ENCODE measurements at regions not wholly inside any gene's neighbourhood (a gene's known extent, or its start where the extent isn't known, plus 50 kb on each side); places are given as distances from the start of the nearest gene placed in this dataset.
"Not testable (repeated sequence)": the region's sequence is repeated elsewhere in the genome, so short reads cannot be mapped to it uniquely, and the experiment has no call there.

DNA sequence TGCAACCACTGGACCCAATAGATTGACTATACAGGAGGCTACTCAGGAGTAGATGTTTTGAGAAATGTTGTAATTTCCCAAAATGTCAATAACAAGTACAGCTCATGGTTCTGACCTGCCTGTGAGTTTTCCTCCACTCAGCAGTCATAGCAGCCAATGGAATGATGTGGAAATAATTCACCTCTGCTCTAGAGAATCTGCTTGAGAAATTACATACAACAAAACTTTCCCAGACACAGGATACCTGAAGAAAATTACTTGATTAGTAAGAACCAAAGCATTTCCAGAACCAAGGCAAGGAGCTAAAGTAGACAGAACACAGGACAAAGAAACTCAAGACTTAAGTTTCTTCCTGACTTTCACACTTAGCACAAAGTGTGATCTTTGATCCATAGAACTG is 218.9 kb upstream of the SETMAR start:
- H3K4me3 Mint-ChIP-seq: no peak overlapping the region
- Histone ChIP-seq H3K9me3 (ENCODE audit: control extremely low read depth in 1 of 3, control insufficient read depth in 2 of 3, insufficient read depth in 1 of 3, low read length in 2 of 3) (no peaks in the 10 kb centered on the region), H3K27ac (ENCODE audit: low read length in 2 of 2) (no peak overlapping the region), H3K36me3 (replicated peaks in 1 of 2; ENCODE audit: control extremely low read depth in 1 of 2, control insufficient read depth in 1 of 2, extremely low read depth in 1 of 2, insufficient read depth in 2 of 2, low read length in 1 of 2) (no peaks in the 10 kb centered on the region), H4K20me1 (ENCODE audit: control insufficient read depth, insufficient read depth, low read length, poor library complexity, severe bottlenecking) (no peaks in the 10 kb centered on the region), H3K79me2 (ENCODE audit: control insufficient read depth, insufficient read depth, low read length) (no peaks in the 10 kb centered on the region), H2AFZ (ENCODE audit: insufficient read depth, low read depth, low read length, poor library complexity, severe bottlenecking) (no peak overlapping the region), H3K27me3 (replicated peaks in 1 of 4; ENCODE audit: control extremely low read depth in 1 of 4, control insufficient read depth in 3 of 4, insufficient read depth in 4 of 4, low read length in 3 of 4) (no peaks in the 10 kb centered on the region), H3K4me3 (ENCODE audit: control extremely low read depth in 1 of 5, extremely low read depth in 1 of 5, insufficient read depth in 1 of 5, low read depth in 2 of 5, low read length in 4 of 5) (no peak overlapping the region), H3K4me1 (ENCODE audit: control insufficient read depth in 2 of 2, insufficient read depth in 2 of 2, low read length in 2 of 2) (no peaks in the 10 kb centered on the region), H3K4me2 (replicated peaks; ENCODE audit: low read depth, low read length, poor library complexity, severe bottlenecking) (no peak overlapping the region), H3K9ac (ENCODE audit: low read length) (no peak overlapping the region)
- no peaks in the 10 kb centered on the region for H3K9me3 Mint-ChIP-seq (ENCODE audit: insufficient read depth)
- no peak for DNase-seq
- intact Hi-C loops (cut with micrococcal nuclease): no loop called here
- no peak for TF ChIP-seq EZH2 (IDR thresholded peaks at IDR 0.05; ENCODE audit: borderline replicate concordance, insufficient read depth, low read depth, low read length, poor library complexity, severe bottlenecking)
- H3K4me1 Mint-ChIP-seq: peaks cover 7% of the 10 kb centered on the region
- ChIA-PET POLR2A (no interaction called here), CTCF (no interaction called here)
- no peak for ATAC-seq (ENCODE audit: low read depth)
- H3K27me3 Mint-ChIP-seq: no peaks in the 10 kb centered on the region
- no peak overlapping the region for H3K27ac Mint-ChIP-seq

GRCh38 chr3:4086662-4087061 is 216.5 kb upstream of the SETMAR start:
- H3K9me3 Mint-ChIP-seq (ENCODE audit: insufficient read depth): not testable (repeated sequence)

More at GRCh38 chr3:4086662-4087061, 216.5 kb upstream of the SETMAR start:
- H4K20me1 ChIP-seq (ENCODE audit: control insufficient read depth, insufficient read depth, low read length, poor library complexity, severe bottlenecking); H3K4me1 Mint-ChIP-seq; H3K27ac ChIP-seq (ENCODE audit: low read length in 2 of 2); H3K4me2 ChIP-seq (replicated peaks; ENCODE audit: low read depth, low read length, poor library complexity, severe bottlenecking); H3K36me3 ChIP-seq (replicated peaks in 1 of 2; ENCODE audit: control extremely low read depth in 1 of 2, control insufficient read depth in 1 of 2, extremely low read depth in 1 of 2, insufficient read depth in 2 of 2, low read length in 1 of 2); CTCF ChIA-PET; POLR2A ChIA-PET; H3K9ac ChIP-seq (ENCODE audit: low read length); intact Hi-C loops (cut with micrococcal nuclease); ATAC-seq (ENCODE audit: low read depth); H3K4me1 ChIP-seq (ENCODE audit: control insufficient read depth in 2 of 2, insufficient read depth in 2 of 2, low read length in 2 of 2); H2AFZ ChIP-seq (ENCODE audit: insufficient read depth, low read depth, low read length, poor library complexity, severe bottlenecking); H3K27ac Mint-ChIP-seq; H3K79me2 ChIP-seq (ENCODE audit: control insufficient read depth, insufficient read depth, low read length); H3K27me3 ChIP-seq (replicated peaks in 1 of 4; ENCODE audit: control extremely low read depth in 1 of 4, control insufficient read depth in 3 of 4, insufficient read depth in 4 of 4, low read length in 3 of 4); H3K9me3 ChIP-seq (ENCODE audit: control extremely low read depth in 1 of 3, control insufficient read depth in 2 of 3, insufficient read depth in 1 of 3, low read length in 2 of 3); H3K4me3 Mint-ChIP-seq; H3K27me3 Mint-ChIP-seq; H3K4me3 ChIP-seq (ENCODE audit: control extremely low read depth in 1 of 5, extremely low read depth in 1 of 5, insufficient read depth in 1 of 5, low read depth in 2 of 5, low read length in 4 of 5); DNase-seq: not testable (repeated sequence)
- no CpG with 5 or more reads among the region's 3 CpGs for WGBS (ENCODE audit: insufficient coverage)

All from B cell (primary cell).